Smooth muscle cell (in vitro differentiated cells): ENCODE measurements at regions not wholly inside any gene's neighbourhood (a gene's known extent, or its start where the extent isn't known, plus 50 kb on each side); places are given as distances from the start of the nearest gene placed in this dataset.

Experiments used
- DNase-seq: peaks from one replicate; lab custom pipeline; 2025; ENCODE audit not compliant: unreplicated experiment; lab: John Stamatoyannopoulos, UW
- H2AFZ ChIP-seq: fragments of 200-600 bp; sonication (generic); 2 replicates; pipeline ENCODE4 v1.6.0; 2016; ENCODE audit warnings: antibody characterized with exemption, low read depth, mild to moderate bottlenecking
- H3F3A ChIP-seq: fragments of 200-600 bp; sonication (generic); 2 replicates; pipeline ENCODE4 v1.6.0; 2017; ENCODE audit warnings: antibody characterized with exemption, low read depth
- H3K27ac ChIP-seq: fragments of 200-600 bp; sonication (generic); 2 replicates; pipeline ENCODE4 v1.5.1; 2016; ENCODE audit warnings: low read depth, mild to moderate bottlenecking
- H3K27me3 ChIP-seq: fragments of 200-600 bp; sonication (generic); 2 replicates; pipeline ENCODE4 v1.6.1; 2016; ENCODE audit warnings: low read depth, mild to moderate bottlenecking
- H3K36me3 ChIP-seq: fragments of 200-600 bp; sonication (generic); 2 replicates; pipeline ENCODE4 v1.5.1; 2016; ENCODE audit warnings: low read depth
- H3K4me1 ChIP-seq: fragments of 200-600 bp; sonication (generic); 2 replicates; pipeline ENCODE4 v1.5.1; 2016; ENCODE audit warnings: low read depth
- H3K4me2 ChIP-seq: fragments of 200-600 bp; sonication (generic); 2 replicates; pipeline ENCODE4 v1.6.0; 2016; ENCODE audit warnings: mild to moderate bottlenecking
- H3K4me3 ChIP-seq: fragments of 200-600 bp; sonication (generic); 2 replicates; pipeline ENCODE4 v1.5.1; 2016; ENCODE audit warnings: mild to moderate bottlenecking
- H3K79me2 ChIP-seq: fragments of 200-600 bp; sonication (generic); 2 replicates; pipeline ENCODE4 v1.6.0; 2016; ENCODE audit warnings: low read depth, mild to moderate bottlenecking
- H3K9ac ChIP-seq: fragments of 200-600 bp; sonication (generic); 2 replicates; pipeline ENCODE4 v1.6.0; 2016; ENCODE audit warnings: low read depth
- H3K9me3 ChIP-seq: fragments of 200-600 bp; sonication (generic); replicated peaks from 2 replicates; pipeline ENCODE4 v1.5.1; 2016; ENCODE audit warnings: low read depth
- H4K20me1 ChIP-seq: fragments of 200-600 bp; sonication (generic); 2 replicates; pipeline ENCODE4 v1.6.0; 2016; ENCODE audit warnings: low read depth
- WGBS: methylation state at CpG from one replicate; pipeline ENCODE4 v1.1.7; 2016; ENCODE audit warnings: low lambda C conversion rate; 5-methylcytosine and 5-hydroxymethylcytosine counted together
- TF ChIP-seq, protein P1 (sequence below): fragments of 200-600 bp; sonication (generic); IDR thresholded peaks from 2 replicates; pipeline ENCODE4 v1.5.1; 2017; ENCODE audit warnings: borderline replicate concordance, mild to moderate bottlenecking, antibody characterized with exemption; ENCODE audit not compliant: insufficient read depth, poor library complexity, severe bottlenecking

DNA sequence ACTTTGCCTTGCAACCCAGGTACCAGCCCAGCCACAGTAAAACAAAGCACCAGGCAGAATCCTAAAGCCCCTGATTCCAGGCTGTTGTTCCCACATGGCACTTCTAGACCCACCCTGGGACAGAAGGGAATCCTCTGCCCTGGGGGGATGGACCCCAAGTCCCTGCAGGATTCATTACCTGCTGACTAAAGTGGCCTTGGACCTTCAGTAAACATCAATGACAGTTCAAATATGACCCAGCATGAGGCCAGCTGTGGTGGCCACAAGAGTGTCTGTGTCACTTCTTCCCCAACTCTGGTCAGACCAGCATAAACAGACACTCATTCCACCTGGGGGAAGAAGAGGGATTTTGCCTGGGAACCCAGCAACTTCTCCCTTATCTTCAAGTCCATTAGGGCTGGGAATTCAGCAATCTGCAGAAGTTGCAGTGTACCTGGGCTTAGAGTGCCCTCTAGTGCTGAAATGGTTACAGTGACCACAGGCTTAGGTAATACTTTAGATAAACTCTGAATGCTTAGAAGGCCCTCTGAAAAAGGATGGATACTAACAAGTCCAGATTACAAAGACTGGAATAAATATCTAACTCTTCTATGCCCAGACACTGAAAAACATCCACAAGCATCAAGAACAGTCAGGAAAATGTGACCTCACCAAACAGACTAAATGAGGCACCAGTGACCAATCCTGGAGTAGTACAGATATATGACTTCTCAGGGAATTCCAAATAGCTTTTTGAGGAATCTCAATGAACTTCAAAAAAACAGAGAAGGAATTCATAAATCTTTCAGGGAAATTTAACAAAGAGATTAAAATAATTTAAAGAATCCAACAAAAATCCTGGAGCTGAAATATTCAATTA, 108.5 kb upstream of the TMEM168 start:
- peaks cover 34% of the 10 kb centered on the region for H3K79me2 ChIP-seq
- no peak for DNase-seq

DNA sequence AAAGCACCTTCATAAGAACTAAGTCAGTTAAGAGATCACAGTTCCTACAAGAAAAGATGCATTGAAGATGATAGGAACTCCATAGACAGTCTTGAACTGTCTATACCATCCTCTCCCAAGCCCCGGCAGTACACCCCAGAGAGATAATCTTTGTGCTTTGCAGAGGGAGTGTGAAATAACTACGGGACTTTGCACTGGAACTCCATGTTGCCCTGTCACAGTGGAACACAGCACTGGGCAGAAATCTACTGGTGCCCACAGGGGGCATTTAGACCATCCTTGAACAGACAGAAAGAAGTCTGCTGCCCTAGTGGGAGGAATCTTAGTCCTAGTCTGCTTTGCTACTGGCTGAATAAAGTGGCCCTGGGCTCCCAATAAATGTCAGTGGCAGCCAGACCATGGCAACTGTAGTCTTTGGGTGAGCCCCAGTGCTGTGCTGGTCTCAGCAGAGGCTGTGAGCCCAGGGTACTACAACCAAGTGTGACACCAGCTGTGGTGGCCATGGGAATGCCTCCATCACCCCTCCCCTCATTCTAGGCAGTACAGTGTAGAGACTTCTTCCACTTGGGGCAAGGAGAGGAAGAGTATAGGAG, 107.7 kb upstream of the TMEM168 start:
- TF ChIP-seq, protein P1, sequence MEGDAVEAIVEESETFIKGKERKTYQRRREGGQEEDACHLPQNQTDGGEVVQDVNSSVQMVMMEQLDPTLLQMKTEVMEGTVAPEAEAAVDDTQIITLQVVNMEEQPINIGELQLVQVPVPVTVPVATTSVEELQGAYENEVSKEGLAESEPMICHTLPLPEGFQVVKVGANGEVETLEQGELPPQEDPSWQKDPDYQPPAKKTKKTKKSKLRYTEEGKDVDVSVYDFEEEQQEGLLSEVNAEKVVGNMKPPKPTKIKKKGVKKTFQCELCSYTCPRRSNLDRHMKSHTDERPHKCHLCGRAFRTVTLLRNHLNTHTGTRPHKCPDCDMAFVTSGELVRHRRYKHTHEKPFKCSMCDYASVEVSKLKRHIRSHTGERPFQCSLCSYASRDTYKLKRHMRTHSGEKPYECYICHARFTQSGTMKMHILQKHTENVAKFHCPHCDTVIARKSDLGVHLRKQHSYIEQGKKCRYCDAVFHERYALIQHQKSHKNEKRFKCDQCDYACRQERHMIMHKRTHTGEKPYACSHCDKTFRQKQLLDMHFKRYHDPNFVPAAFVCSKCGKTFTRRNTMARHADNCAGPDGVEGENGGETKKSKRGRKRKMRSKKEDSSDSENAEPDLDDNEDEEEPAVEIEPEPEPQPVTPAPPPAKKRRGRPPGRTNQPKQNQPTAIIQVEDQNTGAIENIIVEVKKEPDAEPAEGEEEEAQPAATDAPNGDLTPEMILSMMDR = no peak
- WGBS = 97% methylated on average over 2 of the region's 2 CpGs
- no peak overlapping the region for H3K9ac ChIP-seq
- H3F3A ChIP-seq = no peaks in the 10 kb centered on the region
- no peak overlapping the region for H3K27ac ChIP-seq
- DNase-seq = no peak
- no peaks in the 10 kb centered on the region for H3K4me1 ChIP-seq
- H2AFZ ChIP-seq = no peak overlapping the region
- H3K27me3 ChIP-seq = no peaks in the 10 kb centered on the region
- no peak overlapping the region for H3K4me2 ChIP-seq
- H4K20me1 ChIP-seq = peaks cover 33% of the 10 kb centered on the region
- peaks cover 10% of the 10 kb centered on the region for H3K9me3 ChIP-seq
- H3K79me2 ChIP-seq = peaks cover 29% of the 10 kb centered on the region
- no peaks in the 10 kb centered on the region for H3K36me3 ChIP-seq
- H3K4me3 ChIP-seq = no peak overlapping the region

More for the DNA sequence above, 108.5 kb upstream of the TMEM168 start:
- H3K27ac ChIP-seq = no peak overlapping the region
- no peaks in the 10 kb centered on the region for H3K36me3 ChIP-seq
- H3K9me3 ChIP-seq = peaks cover 10% of the 10 kb centered on the region
- no peaks in the 10 kb centered on the region for H3F3A ChIP-seq
- no peak overlapping the region for H2AFZ ChIP-seq
- no peaks in the 10 kb centered on the region for H3K27me3 ChIP-seq
- no peak overlapping the region for H3K4me3 ChIP-seq
- no peaks in the 10 kb centered on the region for H3K4me1 ChIP-seq
- H4K20me1 ChIP-seq = peaks cover 33% of the 10 kb centered on the region
- no peak overlapping the region for H3K9ac ChIP-seq
- TF ChIP-seq, protein P1 = peak; percentile 57
- no peak overlapping the region for H3K4me2 ChIP-seq

DNA sequence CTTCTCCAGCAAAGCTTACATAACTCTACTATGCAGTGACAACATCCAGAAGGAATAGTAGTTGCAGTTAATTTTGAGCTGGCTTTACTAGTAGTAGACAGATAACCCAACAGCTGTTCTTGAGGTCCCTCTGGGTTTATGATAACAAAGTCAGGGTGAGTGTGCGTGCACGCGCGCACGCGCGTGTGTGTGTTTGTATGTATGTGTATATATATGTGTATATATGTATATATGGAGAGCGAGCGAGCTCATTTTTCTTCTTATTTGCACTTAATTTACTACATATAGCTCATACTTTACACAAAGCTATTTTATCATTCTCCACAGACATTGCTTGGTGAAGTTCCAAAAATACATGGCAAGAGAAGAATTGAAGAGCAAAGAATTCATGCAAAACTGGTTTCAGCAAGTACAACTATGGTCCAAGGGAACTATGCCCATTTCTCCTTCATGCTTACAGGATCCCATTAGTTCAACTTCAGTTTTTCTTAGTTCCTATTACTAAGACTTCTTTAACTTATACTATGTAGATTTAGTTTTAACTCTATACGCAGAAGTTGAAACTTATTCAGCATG, 105.9 kb upstream of the TMEM168 start:
- no peak for DNase-seq
- no peak overlapping the region for H3K9ac ChIP-seq
- H2AFZ ChIP-seq = no peak overlapping the region
- H3F3A ChIP-seq = no peaks in the 10 kb centered on the region
- peaks cover 10% of the 10 kb centered on the region for H3K9me3 ChIP-seq
- no peaks in the 10 kb centered on the region for H3K4me1 ChIP-seq
- H3K79me2 ChIP-seq = peaks cover 12% of the 10 kb centered on the region
- H3K4me3 ChIP-seq = no peak overlapping the region
- TF ChIP-seq, protein P1 = no peak
- H3K36me3 ChIP-seq = no peaks in the 10 kb centered on the region
- H4K20me1 ChIP-seq = peaks cover 39% of the 10 kb centered on the region
- WGBS = 89% methylated on average over 10 of the region's 10 CpGs
- no peak overlapping the region for H3K4me2 ChIP-seq
- no peak overlapping the region for H3K27ac ChIP-seq
- no peaks in the 10 kb centered on the region for H3K27me3 ChIP-seq
